Peyer's patch (tissue), 4 donors: ENCODE measurements at regions not wholly inside any gene's neighbourhood (a gene's known extent, or its start where the extent isn't known, plus 50 kb on each side); places are given as distances from the start of the nearest gene placed in this dataset.

Experiments
- DNase-seq, 3 donors: peaks; one replicate each; pipeline ENCODE4 v3.0.0-alpha.2; 2017 to 2019
- H3K27ac ChIP-seq, 4 donors: fragments of 200-600 bp; sonication (generic); one replicate each; pipeline ENCODE4 v1.5.1; 2016 to 2019
- H3K27me3 ChIP-seq, 2 donors: fragments of 200-600 bp; sonication (generic); one replicate each; pipeline ENCODE4 v1.5.1; 2019
- H3K36me3 ChIP-seq, 3 donors: fragments of 200-600 bp; sonication (generic); one replicate each; pipeline ENCODE4 v1.5.1; 2016 to 2019
- H3K4me1 ChIP-seq, 4 donors: fragments of 200-600 bp; sonication (generic); one replicate each; pipeline ENCODE4 v1.5.1; 2016 to 2019
- H3K4me3 ChIP-seq, 4 donors: fragments of 200-600 bp; sonication (generic); 1 replicate in 3 of 4; 2 replicates in 1 of 4; pipeline ENCODE4 v1.5.1; 2016 to 2019; ENCODE audit warnings: mild to moderate bottlenecking in 1 of 4
- H3K9me3 ChIP-seq, 4 donors: fragments of 200-600 bp; sonication (generic); one replicate each; pipeline ENCODE4 v1.5.1; 2016 to 2019; ENCODE audit warnings: mild to moderate bottlenecking in 1 of 4
- POLR2A ChIP-seq, 2 donors: fragments of 450-650 bp; IDR thresholded peaks; one replicate each; pipeline ENCODE4 v1.5.1; 2017; ENCODE audit warnings: antibody characterized with exemption in 2 of 2, mild to moderate bottlenecking in 2 of 2, moderate library complexity in 2 of 2
- TF ChIP-seq, protein P1 (sequence below), 6 experiments: fragments of 450-650 bp in 4 of 6; fragments of 200-600 bp in 2 of 6; sonication (generic) in 1 of 6; IDR thresholded peaks; one replicate each; pipeline ENCODE4 v1.5.1; 2017 to 2019; ENCODE audit warnings: antibody characterized with exemption in 6 of 6, mild to moderate bottlenecking in 3 of 6, moderate library complexity in 1 of 6

- no peak for DNase-seq
- Histone ChIP-seq H3K27me3 (no peaks in the 10 kb centered on the region), H3K9me3 (no peaks in the 10 kb centered on the region), H3K4me1 (no peaks in the 10 kb centered on the region), H3K27ac (no peak overlapping the region), H3K36me3 (no peaks in the 10 kb centered on the region), H3K4me3 (no peak overlapping the region)
- TF ChIP-seq, protein P1, sequence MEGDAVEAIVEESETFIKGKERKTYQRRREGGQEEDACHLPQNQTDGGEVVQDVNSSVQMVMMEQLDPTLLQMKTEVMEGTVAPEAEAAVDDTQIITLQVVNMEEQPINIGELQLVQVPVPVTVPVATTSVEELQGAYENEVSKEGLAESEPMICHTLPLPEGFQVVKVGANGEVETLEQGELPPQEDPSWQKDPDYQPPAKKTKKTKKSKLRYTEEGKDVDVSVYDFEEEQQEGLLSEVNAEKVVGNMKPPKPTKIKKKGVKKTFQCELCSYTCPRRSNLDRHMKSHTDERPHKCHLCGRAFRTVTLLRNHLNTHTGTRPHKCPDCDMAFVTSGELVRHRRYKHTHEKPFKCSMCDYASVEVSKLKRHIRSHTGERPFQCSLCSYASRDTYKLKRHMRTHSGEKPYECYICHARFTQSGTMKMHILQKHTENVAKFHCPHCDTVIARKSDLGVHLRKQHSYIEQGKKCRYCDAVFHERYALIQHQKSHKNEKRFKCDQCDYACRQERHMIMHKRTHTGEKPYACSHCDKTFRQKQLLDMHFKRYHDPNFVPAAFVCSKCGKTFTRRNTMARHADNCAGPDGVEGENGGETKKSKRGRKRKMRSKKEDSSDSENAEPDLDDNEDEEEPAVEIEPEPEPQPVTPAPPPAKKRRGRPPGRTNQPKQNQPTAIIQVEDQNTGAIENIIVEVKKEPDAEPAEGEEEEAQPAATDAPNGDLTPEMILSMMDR (IDR thresholded peaks at IDR 0.05) = no peak
- no peak for TF ChIP-seq POLR2A (IDR thresholded peaks at IDR 0.05)
Measured at GRCh38 chr1:73824065-73824464, 373.9 kb downstream of the LRRIQ3 start.

DNA sequence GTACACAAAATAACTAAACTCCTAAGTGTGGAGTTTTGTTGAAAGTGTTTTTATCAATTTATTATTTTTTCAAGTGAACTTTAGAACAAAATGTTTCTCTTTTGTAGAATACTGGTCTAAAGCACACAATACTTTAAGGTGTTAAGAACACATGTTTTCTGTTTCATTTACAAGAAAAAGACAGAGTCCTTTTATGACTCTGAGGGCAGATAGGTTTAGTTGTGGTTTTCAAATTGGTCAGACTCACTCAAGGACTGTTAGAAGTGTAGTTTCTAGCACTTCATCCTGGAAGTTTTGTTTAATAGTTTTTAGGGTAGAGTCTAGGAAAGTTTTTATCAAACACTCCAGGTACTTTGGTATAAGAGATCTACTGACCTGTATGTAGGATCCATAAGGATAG is 376.5 kb downstream of the LRRIQ3 start:
- TF ChIP-seq, protein P1 (IDR thresholded peaks at IDR 0.05) = no peak
- no peak for TF ChIP-seq POLR2A (IDR thresholded peaks at IDR 0.05)
- no peak overlapping the region for H3K4me3 ChIP-seq
- no peaks in the 10 kb centered on the region for H3K27me3 ChIP-seq
- H3K9me3 ChIP-seq = no peaks in the 10 kb centered on the region
- H3K4me1 ChIP-seq = no peaks in the 10 kb centered on the region
- no peak for DNase-seq
- H3K27ac ChIP-seq = no peak overlapping the region
- H3K36me3 ChIP-seq = no peaks in the 10 kb centered on the region

DNA sequence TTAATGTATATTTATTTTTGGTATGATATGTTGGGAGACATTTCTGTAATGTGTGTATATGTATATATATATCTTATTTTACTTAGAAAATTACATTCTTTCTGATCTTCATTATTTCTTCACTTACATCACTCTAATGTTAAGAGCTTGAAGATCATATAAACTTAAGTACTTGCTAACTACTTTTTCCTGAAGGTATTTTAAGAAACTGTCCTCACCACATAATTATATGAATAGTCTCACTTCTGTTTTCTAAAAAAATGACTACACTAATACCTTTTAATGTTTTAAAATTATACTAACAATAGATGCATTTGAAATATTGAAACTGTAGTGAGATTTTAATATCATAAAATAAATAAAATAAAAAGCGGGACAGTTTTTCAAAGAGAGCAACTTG is 377.1 kb downstream of the LRRIQ3 start:
- TF ChIP-seq POLR2A (IDR thresholded peaks at IDR 0.05) = no peak
- TF ChIP-seq, protein P1 (IDR thresholded peaks at IDR 0.05) = no peak

GRCh38 chr1:73813716-73814115 is 384.3 kb downstream of the LRRIQ3 start:
- no peak for TF ChIP-seq POLR2A (IDR thresholded peaks at IDR 0.05)
- Histone ChIP-seq H3K9me3 (no peaks in the 10 kb centered on the region), H3K27me3 (no peaks in the 10 kb centered on the region), H3K4me3 (no peak overlapping the region), H3K36me3 (no peaks in the 10 kb centered on the region), H3K4me1 (no peaks in the 10 kb centered on the region), H3K27ac (no peak overlapping the region)
- no peak for DNase-seq

More for the DNA sequence above, 377.1 kb downstream of the LRRIQ3 start:
- no peak overlapping the region for H3K4me3 ChIP-seq
- H3K27ac ChIP-seq = no peak overlapping the region
- no peaks in the 10 kb centered on the region for H3K36me3 ChIP-seq
- DNase-seq = no peak
- no peaks in the 10 kb centered on the region for H3K4me1 ChIP-seq
- H3K9me3 ChIP-seq = no peaks in the 10 kb centered on the region
- no peaks in the 10 kb centered on the region for H3K27me3 ChIP-seq

GRCh38 chr1:73813236-73813635 is 384.7 kb downstream of the LRRIQ3 start:
- no peaks in the 10 kb centered on the region for H3K4me1 ChIP-seq
- DNase-seq = no peak
- TF ChIP-seq, protein P1 (IDR thresholded peaks at IDR 0.05) = no peak
- TF ChIP-seq POLR2A (IDR thresholded peaks at IDR 0.05) = no peak
- no peaks in the 10 kb centered on the region for H3K27me3 ChIP-seq
- no peaks in the 10 kb centered on the region for H3K36me3 ChIP-seq
- H3K9me3 ChIP-seq = no peaks in the 10 kb centered on the region
- no peak overlapping the region for H3K4me3 ChIP-seq
- H3K27ac ChIP-seq = no peak overlapping the region

GRCh38 chr1:73811798-73812197 is 386.2 kb downstream of the LRRIQ3 start:
- Histone ChIP-seq H3K27ac (no peak overlapping the region), H3K36me3 (no peaks in the 10 kb centered on the region), H3K4me3 (no peak overlapping the region), H3K27me3 (no peaks in the 10 kb centered on the region), H3K9me3 (no peaks in the 10 kb centered on the region), H3K4me1 (no peaks in the 10 kb centered on the region)
- no peak for DNase-seq
- no peak for TF ChIP-seq POLR2A (IDR thresholded peaks at IDR 0.05)
- TF ChIP-seq, protein P1 (IDR thresholded peaks at IDR 0.05) = no peak
